GM12878 (cell line): ENCODE measurements at regions not wholly inside any gene's neighbourhood (a gene's known extent, or its start where the extent isn't known, plus 50 kb on each side); places are given as distances from the start of the nearest gene placed in this dataset.

Source experiments
- ATAC-seq: fragments of 200-7000 bp; cut with Tn5 transposase; 3 replicates; pipeline ENCODE4 v1.9.1; 2020; ENCODE audit warnings: mild to moderate bottlenecking, moderate library complexity
- BruUV-seq: library from RNA; stranded (reverse); fragments of 400-500 nt; replicated peaks from 2 replicates; lab custom pipeline; 2021; lab: Mats Ljungman, UMichigan
- CTCF ChIA-PET: fragments of 300-600 bp; sonication (Branson Sonifier 250); formaldehyde crosslinking; extraction: SDS; loops from one replicate; lab custom pipeline; 2021; ENCODE audit warnings: inconsistent platforms; lab: Yijun Ruan, JAX
- POLR2A ChIA-PET: fragments of 350-600 bp; formaldehyde crosslinking; extraction: SDS; loops from one replicate; lab custom pipeline; 2021; ENCODE audit warnings: inconsistent platforms; lab: Charles Lee
- RAD21 ChIA-PET: fragments of 300-600 bp; sonication (Branson Sonifier 250); formaldehyde crosslinking; loops from one replicate; lab custom pipeline; 2023; ENCODE audit warnings: antibody characterized with exemption; ENCODE audit not compliant: unreplicated experiment; lab: Charles Lee
- SMC1A ChIA-PET: fragments of 300-600 bp; sonication (Branson Sonifier 250); formaldehyde crosslinking; loops from one replicate; lab custom pipeline; 2023; ENCODE audit not compliant: unreplicated experiment, uncharacterized antibody; lab: Charles Lee
- DNase-seq: peaks from one replicate; pipeline ENCODE4 v3.0.0-alpha.2; 2011; ENCODE audit warnings: low read depth, low spot score
- FAIRE-seq: peaks from 3 replicates; lab custom pipeline; 2011; peaks lifted over from hg19 to GRCh38; lab: Jason Lieb, UNC
- H2AFZ ChIP-seq: 2 replicates; pipeline ENCODE4 v1.6.0; 2011; ENCODE audit warnings: low read depth, low read length, control low read depth; ENCODE audit not compliant: control insufficient read depth
- H3K27ac ChIP-seq: 2 replicates; pipeline ENCODE4 v1.5.1; 2011; ENCODE audit warnings: control low read depth; ENCODE audit not compliant: control insufficient read depth, insufficient read depth
- H3K27me3 ChIP-seq, 2 experiments: replicated peaks in 1 of 2; 2 replicates each; pipeline versions ENCODE4 v1.6.0 to v1.6.1; 2011; ENCODE audit warnings: low read length in 1 of 2; ENCODE audit not compliant: control insufficient read depth in 2 of 2, insufficient read depth in 2 of 2
- H3K36me3 ChIP-seq, 2 experiments: 2 replicates each; pipeline ENCODE4 v1.5.1; 2011; ENCODE audit warnings: low read length in 1 of 2; ENCODE audit not compliant: control insufficient read depth in 2 of 2, insufficient read depth in 2 of 2
- H3K4me1 ChIP-seq: 2 replicates; pipeline ENCODE4 v1.6.1; 2011; ENCODE audit warnings: mild to moderate bottlenecking, low read length, moderate library complexity, mixed read lengths; ENCODE audit not compliant: control insufficient read depth, insufficient read depth
- H3K4me2 ChIP-seq: 2 replicates; pipeline ENCODE4 v1.6.0; 2011; ENCODE audit warnings: control low read depth; ENCODE audit not compliant: control insufficient read depth, insufficient read depth
- H3K4me3 ChIP-seq: fragments of 200-600 bp; sonication (generic); 2 replicates; pipeline ENCODE4 v1.5.1; 2016
- H3K79me2 ChIP-seq: 2 replicates; pipeline ENCODE4 v1.6.0; 2011; ENCODE audit warnings: low read length; ENCODE audit not compliant: control insufficient read depth, insufficient read depth
- H3K9ac ChIP-seq: 2 replicates; pipeline ENCODE4 v1.8.0; 2011; ENCODE audit warnings: low read length, control low read depth, mixed read lengths; ENCODE audit not compliant: control insufficient read depth, insufficient read depth
- H3K9me3 ChIP-seq: replicated peaks from 3 replicates; pipeline ENCODE4 v1.5.1; 2011; ENCODE audit warnings: mild to moderate bottlenecking, low read length; ENCODE audit not compliant: control insufficient read depth, insufficient read depth
- H4K20me1 ChIP-seq: 2 replicates; pipeline ENCODE4 v1.6.0; 2011; ENCODE audit not compliant: control insufficient read depth, insufficient read depth
- EGR1 ChIP-seq, 2 experiments: IDR thresholded peaks; 1 replicate in 1 of 2; 2 replicates in 1 of 2; pipeline ENCODE4 v1.6.1; 2011 to 2012; ENCODE audit warnings: low read depth in 2 of 2, low read length in 2 of 2, borderline replicate concordance in 1 of 2, mild to moderate bottlenecking in 1 of 2, moderate library complexity in 1 of 2
- FOXM1 ChIP-seq: IDR thresholded peaks from 2 replicates; pipeline ENCODE4 v1.6.1; 2012; ENCODE audit warnings: low read depth, mild to moderate bottlenecking, inconsistent platforms, low read length, moderate library complexity
- MYC ChIP-seq: IDR thresholded peaks from 2 replicates; pipeline ENCODE4 v1.6.1; 2011; ENCODE audit warnings: mild to moderate bottlenecking, low read length, moderate library complexity, inconsistent platforms; ENCODE audit not compliant: insufficient read depth, insufficient replicate concordance, insufficient read length, severe bottlenecking
- WRNIP1 ChIP-seq: IDR thresholded peaks from 2 replicates; pipeline ENCODE4 v1.6.1; 2011; ENCODE audit warnings: low read depth, low read length, improper control_type of control experiment, borderline replicate concordance
- ZNF274 ChIP-seq: IDR thresholded peaks from one replicate; pipeline ENCODE4 v1.8.0; 2011; ENCODE audit not compliant: insufficient read length, insufficient read depth
- ZZZ3 ChIP-seq: IDR thresholded peaks from 2 replicates; pipeline ENCODE4 v1.6.1; 2011; ENCODE audit warnings: low read depth; ENCODE audit not compliant: control insufficient read depth, insufficient read length
- WGBS: methylation state at CpG from one replicate; pipeline ENCODE4 v1.1.6; 2016; ENCODE audit warnings: low lambda C conversion rate; ENCODE audit not compliant: insufficient replicate concordance, insufficient coverage; ENCODE audit errors: missing lambda C conversion rate; 5-methylcytosine and 5-hydroxymethylcytosine counted together
- in situ Hi-C: fragments of 300-500 bp; cut with MboI; formaldehyde crosslinking; loops from 9 replicates; pipeline ENCODE4 v1.14.3; 2018; ENCODE audit warnings: mixed read lengths
- intact Hi-C: fragments of 100-400 bp; cut with micrococcal nuclease; formaldehyde crosslinking; loops from one replicate; pipeline ENCODE4 v1.14.2; 2022; ENCODE audit not compliant: unreplicated experiment
- TF ChIP-seq, protein P1 (sequence below): IDR thresholded peaks from 2 replicates; pipeline ENCODE4 v1.6.1; 2012; ENCODE audit warnings: low read length, inconsistent platforms
- TF ChIP-seq, protein P2 (sequence below): fragments of 150-350 bp; IDR thresholded peaks from 2 replicates; pipeline ENCODE4 v1.6.1; 2016; ENCODE audit warnings: low read depth, low read length
- TF ChIP-seq, protein P3 (sequence below): fragments of 450-650 bp; IDR thresholded peaks from 2 replicates; pipeline ENCODE4 v1.6.1; 2017; ENCODE audit warnings: low read depth, mild to moderate bottlenecking, moderate library complexity

DNA sequence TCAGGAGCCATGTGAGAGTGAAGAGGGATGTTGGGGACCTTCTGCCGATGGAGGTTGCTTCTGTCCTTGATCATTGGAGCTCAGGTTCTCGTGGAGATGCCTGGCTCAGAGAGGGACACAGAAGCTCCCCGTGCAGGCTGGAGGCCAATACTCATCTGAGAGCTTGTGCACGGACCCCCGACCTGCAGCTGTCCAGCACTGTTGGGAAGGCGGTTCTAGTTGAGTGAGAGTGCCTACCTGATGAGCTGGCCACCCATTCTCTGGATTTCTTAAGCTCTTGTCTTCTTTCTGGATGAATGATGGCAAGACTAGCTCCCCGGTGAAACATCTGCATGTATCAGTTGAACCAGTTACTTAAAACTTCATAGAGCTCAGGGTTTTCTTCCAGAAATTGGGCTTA, 247.6 kb upstream of the MKI67 start:
- Histone ChIP-seq H3K4me3 (no peak overlapping the region), H3K4me1 (no peaks in the 10 kb centered on the region; the same call in 1 of the 2 replicates), H3K27ac (no peak overlapping the region), H4K20me1 (no peaks in the 10 kb centered on the region), H3K4me2 (no peak overlapping the region), H3K9me3 (no peaks in the 10 kb centered on the region; the same call in 2 of the 3 replicates), H3K79me2 (no peaks in the 10 kb centered on the region), H3K36me3 (no peaks in the 10 kb centered on the region), H2AFZ (no peak overlapping the region), H3K9ac (no peak overlapping the region), H3K27me3 (no peaks in the 10 kb centered on the region)
- ChIA-PET CTCF (interaction anchor here (0.5 kb wide), 1 partner anchor 286 kb away, joined by 3 read pairs; no protein-coding TSS in a partner anchor), RAD21 (no interaction called here), SMC1A (no interaction called here), POLR2A (no interaction called here)
- in situ Hi-C loops = no loop called here
- ATAC-seq (no peak), FAIRE-seq (no peak), DNase-seq (no peak)
- no peak for TF ChIP-seq MYC
- BruUV-seq = no TSS peak
- intact Hi-C loops = no loop called here
- 32% methylated on average over 7 of the region's 7 CpGs for WGBS

DNA sequence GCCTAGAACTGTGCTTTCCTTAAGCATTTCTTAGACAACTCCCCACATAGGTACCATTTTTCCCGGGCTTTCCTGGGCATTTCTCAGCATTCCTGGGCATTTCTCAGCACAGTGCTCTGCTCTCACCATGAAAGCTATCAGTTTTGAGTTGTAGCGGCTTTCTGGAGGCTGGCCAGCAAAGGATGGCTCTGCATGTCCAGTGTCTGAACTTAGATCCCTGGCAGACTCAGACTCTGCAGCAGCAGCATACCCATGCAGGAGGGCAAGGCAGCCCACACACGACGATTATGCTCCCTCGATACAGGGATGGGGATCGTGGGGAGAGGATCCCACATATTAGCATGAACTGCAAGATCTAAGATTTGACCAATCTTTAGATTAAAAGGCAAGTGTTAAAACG, 248.9 kb upstream of the MKI67 start:
- ChIA-PET SMC1A (no interaction called here), CTCF (no interaction called here), POLR2A (no interaction called here), RAD21 (no interaction called here)
- Histone ChIP-seq H3K9me3 (no peaks in the 10 kb centered on the region; the same call in 2 of the 3 replicates), H3K9ac (no peak overlapping the region), H3K27me3 (peaks cover 0 to 2% of the 10 kb centered on the region in 2 experiments; a peak in 1 of 4 replicates), H3K79me2 (no peaks in the 10 kb centered on the region), H3K4me3 (no peak overlapping the region), H2AFZ (no peak overlapping the region), H3K36me3 (no peaks in the 10 kb centered on the region), H3K4me2 (no peak overlapping the region), H3K27ac (no peak overlapping the region), H3K4me1 (no peaks in the 10 kb centered on the region; the same call in 1 of the 2 replicates), H4K20me1 (no peaks in the 10 kb centered on the region)
- in situ Hi-C loops (no loop called here), intact Hi-C loops (no loop called here)
- 43% methylated on average over 7 of the region's 7 CpGs for WGBS
- ATAC-seq (no peak), DNase-seq (no peak), FAIRE-seq (no peak)
- BruUV-seq = no TSS peak
- no peak for TF ChIP-seq WRNIP1
- TF ChIP-seq ZNF274 = no peak
- TF ChIP-seq, protein P1, sequence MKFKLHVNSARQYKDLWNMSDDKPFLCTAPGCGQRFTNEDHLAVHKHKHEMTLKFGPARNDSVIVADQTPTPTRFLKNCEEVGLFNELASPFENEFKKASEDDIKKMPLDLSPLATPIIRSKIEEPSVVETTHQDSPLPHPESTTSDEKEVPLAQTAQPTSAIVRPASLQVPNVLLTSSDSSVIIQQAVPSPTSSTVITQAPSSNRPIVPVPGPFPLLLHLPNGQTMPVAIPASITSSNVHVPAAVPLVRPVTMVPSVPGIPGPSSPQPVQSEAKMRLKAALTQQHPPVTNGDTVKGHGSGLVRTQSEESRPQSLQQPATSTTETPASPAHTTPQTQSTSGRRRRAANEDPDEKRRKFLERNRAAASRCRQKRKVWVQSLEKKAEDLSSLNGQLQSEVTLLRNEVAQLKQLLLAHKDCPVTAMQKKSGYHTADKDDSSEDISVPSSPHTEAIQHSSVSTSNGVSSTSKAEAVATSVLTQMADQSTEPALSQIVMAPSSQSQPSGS = no peak
- TF ChIP-seq FOXM1 = no peak
- TF ChIP-seq, protein P2, sequence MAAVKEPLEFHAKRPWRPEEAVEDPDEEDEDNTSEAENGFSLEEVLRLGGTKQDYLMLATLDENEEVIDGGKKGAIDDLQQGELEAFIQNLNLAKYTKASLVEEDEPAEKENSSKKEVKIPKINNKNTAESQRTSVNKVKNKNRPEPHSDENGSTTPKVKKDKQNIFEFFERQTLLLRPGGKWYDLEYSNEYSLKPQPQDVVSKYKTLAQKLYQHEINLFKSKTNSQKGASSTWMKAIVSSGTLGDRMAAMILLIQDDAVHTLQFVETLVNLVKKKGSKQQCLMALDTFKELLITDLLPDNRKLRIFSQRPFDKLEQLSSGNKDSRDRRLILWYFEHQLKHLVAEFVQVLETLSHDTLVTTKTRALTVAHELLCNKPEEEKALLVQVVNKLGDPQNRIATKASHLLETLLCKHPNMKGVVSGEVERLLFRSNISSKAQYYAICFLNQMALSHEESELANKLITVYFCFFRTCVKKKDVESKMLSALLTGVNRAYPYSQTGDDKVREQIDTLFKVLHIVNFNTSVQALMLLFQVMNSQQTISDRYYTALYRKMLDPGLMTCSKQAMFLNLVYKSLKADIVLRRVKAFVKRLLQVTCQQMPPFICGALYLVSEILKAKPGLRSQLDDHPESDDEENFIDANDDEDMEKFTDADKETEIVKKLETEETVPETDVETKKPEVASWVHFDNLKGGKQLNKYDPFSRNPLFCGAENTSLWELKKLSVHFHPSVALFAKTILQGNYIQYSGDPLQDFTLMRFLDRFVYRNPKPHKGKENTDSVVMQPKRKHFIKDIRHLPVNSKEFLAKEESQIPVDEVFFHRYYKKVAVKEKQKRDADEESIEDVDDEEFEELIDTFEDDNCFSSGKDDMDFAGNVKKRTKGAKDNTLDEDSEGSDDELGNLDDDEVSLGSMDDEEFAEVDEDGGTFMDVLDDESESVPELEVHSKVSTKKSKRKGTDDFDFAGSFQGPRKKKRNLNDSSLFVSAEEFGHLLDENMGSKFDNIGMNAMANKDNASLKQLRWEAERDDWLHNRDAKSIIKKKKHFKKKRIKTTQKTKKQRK = no peak
- no peak for TF ChIP-seq ZZZ3
- no peak for TF ChIP-seq EGR1 (IDR thresholded peaks at IDR 0.05; ENCODE audit: borderline replicate concordance in 1 of 2, low read depth in 2 of 2, low read length in 2 of 2)
- TF ChIP-seq, protein P3, sequence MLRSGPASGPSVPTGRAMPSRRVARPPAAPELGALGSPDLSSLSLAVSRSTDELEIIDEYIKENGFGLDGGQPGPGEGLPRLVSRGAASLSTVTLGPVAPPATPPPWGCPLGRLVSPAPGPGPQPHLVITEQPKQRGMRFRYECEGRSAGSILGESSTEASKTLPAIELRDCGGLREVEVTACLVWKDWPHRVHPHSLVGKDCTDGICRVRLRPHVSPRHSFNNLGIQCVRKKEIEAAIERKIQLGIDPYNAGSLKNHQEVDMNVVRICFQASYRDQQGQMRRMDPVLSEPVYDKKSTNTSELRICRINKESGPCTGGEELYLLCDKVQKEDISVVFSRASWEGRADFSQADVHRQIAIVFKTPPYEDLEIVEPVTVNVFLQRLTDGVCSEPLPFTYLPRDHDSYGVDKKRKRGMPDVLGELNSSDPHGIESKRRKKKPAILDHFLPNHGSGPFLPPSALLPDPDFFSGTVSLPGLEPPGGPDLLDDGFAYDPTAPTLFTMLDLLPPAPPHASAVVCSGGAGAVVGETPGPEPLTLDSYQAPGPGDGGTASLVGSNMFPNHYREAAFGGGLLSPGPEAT = no peak
